AG04450 (cell line): ENCODE measurements at regions not wholly inside any gene's neighbourhood (a gene's known extent, or its start where the extent isn't known, plus 50 kb on each side); places are given as distances from the start of the nearest gene placed in this dataset.

Source experiments
- CTCF ChIA-PET: fragments of 300-600, 350-600 bp; formaldehyde crosslinking; extraction: SDS; loops from one replicate; lab custom pipeline; 2022; ENCODE audit warnings: antibody characterized with exemption, inconsistent platforms; lab: Charles Lee
- POLR2A ChIA-PET: fragments of 350-600 bp; formaldehyde crosslinking; extraction: SDS; loops from one replicate; lab custom pipeline; 2021; ENCODE audit warnings: antibody characterized with exemption, inconsistent platforms; lab: Yijun Ruan, JAX
- DNase-seq: peaks from one replicate; pipeline ENCODE4 v3.0.0-alpha.2; 2011; ENCODE audit warnings: low read depth, low spot score
- H3K27ac ChIP-seq: one replicate; pipeline ENCODE4 v1.5.1; 2012; ENCODE audit warnings: low read depth, low read length, control low read depth
- H3K27me3 ChIP-seq: one replicate; pipeline ENCODE4 v1.6.0; 2012; ENCODE audit warnings: low read length; ENCODE audit not compliant: control insufficient read depth, insufficient read depth
- H3K4me3 ChIP-seq: 2 replicates; pipeline ENCODE4 v1.5.1; 2011; ENCODE audit warnings: mild to moderate bottlenecking, low read depth, low read length, control low read depth
- H3K9me3 ChIP-seq: 2 replicates; pipeline ENCODE4 v1.5.1; 2012; ENCODE audit warnings: low read length; ENCODE audit not compliant: control insufficient read depth, insufficient read depth
- TF ChIP-seq, protein P1 (sequence below): IDR thresholded peaks from 2 replicates; pipeline ENCODE4 v1.5.1; 2011; ENCODE audit warnings: low read depth, low read length, control low read depth, inconsistent platforms

DNA sequence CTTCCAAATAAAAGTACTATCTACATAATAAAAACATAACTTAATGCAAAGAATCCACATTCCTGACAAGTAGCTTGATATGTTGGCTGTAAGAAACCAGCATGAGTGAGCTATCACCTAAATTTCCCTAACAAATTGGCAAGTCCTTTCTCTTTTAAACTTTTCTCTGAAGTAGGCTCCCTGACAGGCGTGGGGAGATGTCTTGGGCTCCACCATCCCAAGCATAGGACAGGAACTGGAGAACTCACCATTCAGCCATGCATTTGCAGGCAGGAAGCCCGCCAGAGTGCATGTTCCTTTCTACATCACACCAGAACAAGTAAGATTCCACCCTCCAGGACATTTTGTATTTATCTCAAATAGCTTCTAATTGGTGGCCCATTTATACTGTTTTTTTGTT is 921.9 kb upstream of the CELF4 start:
- peaks cover 3% of the 10 kb centered on the region; the same call in 1 of the 2 replicates for H3K9me3 ChIP-seq
- ChIA-PET CTCF (no interaction called here), POLR2A (no interaction called here)

DNA sequence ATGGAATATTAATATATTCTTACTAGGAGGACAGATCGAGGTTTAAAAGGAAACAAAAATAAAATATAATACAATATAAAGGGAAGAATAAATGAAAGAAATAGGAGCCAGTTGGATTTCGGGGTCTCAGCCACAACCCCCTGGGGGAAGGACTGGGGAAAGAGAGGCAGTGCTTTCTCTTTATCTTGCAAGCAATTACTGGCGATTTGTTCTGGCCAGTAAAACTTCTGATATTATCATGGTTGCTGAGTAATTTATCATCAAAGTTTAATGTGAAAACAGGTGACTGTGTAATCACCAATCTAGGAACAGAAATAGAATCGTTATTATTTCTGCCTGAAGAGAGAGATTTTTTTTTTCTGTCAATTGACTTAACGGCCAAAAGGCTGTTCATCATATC is 917.7 kb upstream of the CELF4 start:
- Histone ChIP-seq H3K27ac (no peak overlapping the region), H3K9me3 (peaks cover 6% of the 10 kb centered on the region; the same call in 1 of the 2 replicates), H3K27me3 (no peaks in the 10 kb centered on the region), H3K4me3 (no peak overlapping the region)
- TF ChIP-seq, protein P1, sequence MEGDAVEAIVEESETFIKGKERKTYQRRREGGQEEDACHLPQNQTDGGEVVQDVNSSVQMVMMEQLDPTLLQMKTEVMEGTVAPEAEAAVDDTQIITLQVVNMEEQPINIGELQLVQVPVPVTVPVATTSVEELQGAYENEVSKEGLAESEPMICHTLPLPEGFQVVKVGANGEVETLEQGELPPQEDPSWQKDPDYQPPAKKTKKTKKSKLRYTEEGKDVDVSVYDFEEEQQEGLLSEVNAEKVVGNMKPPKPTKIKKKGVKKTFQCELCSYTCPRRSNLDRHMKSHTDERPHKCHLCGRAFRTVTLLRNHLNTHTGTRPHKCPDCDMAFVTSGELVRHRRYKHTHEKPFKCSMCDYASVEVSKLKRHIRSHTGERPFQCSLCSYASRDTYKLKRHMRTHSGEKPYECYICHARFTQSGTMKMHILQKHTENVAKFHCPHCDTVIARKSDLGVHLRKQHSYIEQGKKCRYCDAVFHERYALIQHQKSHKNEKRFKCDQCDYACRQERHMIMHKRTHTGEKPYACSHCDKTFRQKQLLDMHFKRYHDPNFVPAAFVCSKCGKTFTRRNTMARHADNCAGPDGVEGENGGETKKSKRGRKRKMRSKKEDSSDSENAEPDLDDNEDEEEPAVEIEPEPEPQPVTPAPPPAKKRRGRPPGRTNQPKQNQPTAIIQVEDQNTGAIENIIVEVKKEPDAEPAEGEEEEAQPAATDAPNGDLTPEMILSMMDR = no peak
- CTCF ChIA-PET = interaction anchor here (0.7 kb wide), 1 partner anchor 142 kb away, joined by 10 read pairs; no protein-coding TSS in a partner anchor
- POLR2A ChIA-PET = no interaction called here
- DNase-seq = no peak

More for the DNA sequence above, 921.9 kb upstream of the CELF4 start:
- no peaks in the 10 kb centered on the region for H3K27me3 ChIP-seq
- DNase-seq = no peak
- TF ChIP-seq, protein P1 = no peak
- no peak overlapping the region for H3K27ac ChIP-seq
- no peak overlapping the region for H3K4me3 ChIP-seq

DNA sequence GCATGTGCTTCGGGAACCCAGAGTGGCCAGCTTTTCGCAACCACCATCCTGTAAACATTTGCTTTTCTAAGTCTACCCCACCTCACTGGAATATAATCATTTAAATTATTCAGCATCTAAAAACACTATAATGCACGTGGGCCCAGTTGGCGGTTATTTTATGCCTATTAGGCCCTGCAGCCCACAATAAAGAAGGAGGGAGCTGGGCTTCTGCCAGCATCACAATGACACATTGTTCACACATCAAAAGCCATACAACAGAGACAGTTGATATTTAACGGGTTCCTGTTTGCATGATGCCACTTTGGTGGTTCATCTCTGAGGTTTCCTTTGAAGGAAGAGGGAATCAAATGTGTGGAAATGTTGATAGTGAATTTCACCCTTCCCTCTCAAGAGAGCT is 916.0 kb upstream of the CELF4 start:
- ChIA-PET CTCF (no interaction called here), POLR2A (no interaction called here)
- H3K27me3 ChIP-seq = no peaks in the 10 kb centered on the region
- DNase-seq = no peak
- peaks cover 3% of the 10 kb centered on the region; the same call in 1 of the 2 replicates for H3K9me3 ChIP-seq
- H3K4me3 ChIP-seq = no peak overlapping the region
- H3K27ac ChIP-seq = no peak overlapping the region
- TF ChIP-seq, protein P1 = no peak

DNA sequence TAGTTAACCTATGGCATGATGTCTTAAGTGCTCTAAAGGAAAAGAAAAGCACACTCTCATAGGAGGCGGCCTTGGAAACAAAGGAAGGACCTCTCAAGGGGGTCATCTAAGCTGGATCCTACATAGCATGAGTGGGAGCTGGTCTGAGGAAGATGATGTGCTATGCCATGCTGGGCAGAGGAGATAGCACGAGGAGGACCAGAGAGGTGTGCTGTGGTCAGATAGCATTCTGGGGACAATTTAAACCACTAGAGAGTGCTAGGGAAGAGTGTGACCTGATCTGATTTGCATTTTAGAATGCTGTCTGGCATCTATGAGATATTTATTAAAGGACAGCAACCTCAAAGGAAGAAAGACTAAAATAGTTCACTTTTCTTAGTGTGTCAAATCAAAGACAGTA is 910.1 kb upstream of the CELF4 start:
- POLR2A ChIA-PET = no interaction called here
- Histone ChIP-seq H3K9me3 (peaks cover 5% of the 10 kb centered on the region; the same call in 1 of the 2 replicates), H3K27me3 (no peaks in the 10 kb centered on the region), H3K4me3 (no peak overlapping the region), H3K27ac (no peak overlapping the region)
- no peak for DNase-seq
- CTCF ChIA-PET = no interaction called here
- TF ChIP-seq, protein P1 = no peak

DNA sequence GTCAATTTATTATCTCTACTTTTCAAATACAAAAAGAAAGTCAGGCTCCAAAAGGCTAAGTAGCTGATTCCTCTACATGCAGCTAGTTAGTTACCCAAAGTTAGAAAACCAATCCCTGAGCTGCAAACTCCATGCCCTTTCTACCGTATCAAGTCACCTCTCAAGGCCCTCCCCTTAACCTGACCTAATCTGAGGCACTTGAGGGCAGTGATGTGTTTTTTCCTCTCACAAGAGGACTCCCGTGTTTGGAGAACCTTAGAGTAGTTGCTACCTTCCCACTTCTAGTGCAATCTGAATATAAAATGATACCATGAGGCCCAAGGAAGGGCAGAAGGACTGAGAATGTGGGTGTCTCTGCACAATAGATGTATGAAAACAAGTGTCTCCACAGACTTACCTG is 907.9 kb upstream of the CELF4 start:
- no peak for DNase-seq
- H3K27ac ChIP-seq = no peak overlapping the region
- H3K9me3 ChIP-seq = peaks cover 6% of the 10 kb centered on the region; the same call in 1 of the 2 replicates
- no peaks in the 10 kb centered on the region for H3K27me3 ChIP-seq
- no peak overlapping the region for H3K4me3 ChIP-seq
- ChIA-PET POLR2A (no interaction called here), CTCF (no interaction called here)
- TF ChIP-seq, protein P1 = no peak
